ENCODE measurements at regions not wholly inside any gene's neighbourhood (a gene's known extent, or its start where the extent isn't known, plus 50 kb on each side); places are given as distances from the start of the nearest gene placed in this dataset.

DNA sequence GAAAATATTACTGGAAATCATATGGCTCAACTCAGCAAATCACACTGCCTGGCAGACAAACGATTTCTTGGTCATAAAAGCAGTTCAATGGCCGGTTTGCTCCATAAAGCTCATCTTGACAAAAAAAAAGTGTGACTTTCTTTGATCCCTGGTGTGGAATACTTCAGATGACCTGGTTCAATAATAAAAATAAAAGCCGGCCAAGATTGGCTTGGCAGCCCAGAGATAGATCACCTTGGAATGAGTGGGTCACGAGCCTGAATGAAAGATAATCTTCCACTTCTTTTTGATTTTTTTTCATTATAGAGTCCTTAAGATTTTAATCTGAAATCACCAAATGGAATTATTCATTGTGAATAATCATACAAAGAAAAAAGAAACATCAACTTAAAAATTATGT, 445.3 kb upstream of the CITED2 start:
- Histone ChIP-seq H3K9me2 (replicated peaks; ENCODE audit: insufficient read depth, low read length) (no peaks in the 10 kb centered on the region), H2AFZ (ENCODE audit: low read length) (no peak overlapping the region), H3K4me3 (ENCODE audit: low read length) (no peak overlapping the region), H3K9ac (ENCODE audit: low read length) (no peak overlapping the region), H3K36me3 (replicated peaks; ENCODE audit: insufficient read depth, low read length) (no peaks in the 10 kb centered on the region), H3F3A (ENCODE audit: insufficient read depth, low read length) (no peaks in the 10 kb centered on the region), H4K20me1 (ENCODE audit: insufficient read depth, low read length) (no peaks in the 10 kb centered on the region), H3K27ac (ENCODE audit: low read length) (no peak overlapping the region), H3K27me3 (replicated peaks; ENCODE audit: insufficient read depth, low read length) (no peaks in the 10 kb centered on the region), H3K9me3 (replicated peaks; ENCODE audit: insufficient read depth, low read length) (no peaks in the 10 kb centered on the region), H3K79me2 (ENCODE audit: low read length) (no peaks in the 10 kb centered on the region), H3K4me2 (ENCODE audit: low read depth, low read length) (no peak overlapping the region), H3K4me1 (ENCODE audit: low read length) (no peaks in the 10 kb centered on the region)
- no peak for DNase-seq
- TF ChIP-seq EZH2 (optimal IDR thresholded peaks at IDR 0.05; ENCODE audit: low read depth, low read length), result no peak
- TF ChIP-seq, protein P1, sequence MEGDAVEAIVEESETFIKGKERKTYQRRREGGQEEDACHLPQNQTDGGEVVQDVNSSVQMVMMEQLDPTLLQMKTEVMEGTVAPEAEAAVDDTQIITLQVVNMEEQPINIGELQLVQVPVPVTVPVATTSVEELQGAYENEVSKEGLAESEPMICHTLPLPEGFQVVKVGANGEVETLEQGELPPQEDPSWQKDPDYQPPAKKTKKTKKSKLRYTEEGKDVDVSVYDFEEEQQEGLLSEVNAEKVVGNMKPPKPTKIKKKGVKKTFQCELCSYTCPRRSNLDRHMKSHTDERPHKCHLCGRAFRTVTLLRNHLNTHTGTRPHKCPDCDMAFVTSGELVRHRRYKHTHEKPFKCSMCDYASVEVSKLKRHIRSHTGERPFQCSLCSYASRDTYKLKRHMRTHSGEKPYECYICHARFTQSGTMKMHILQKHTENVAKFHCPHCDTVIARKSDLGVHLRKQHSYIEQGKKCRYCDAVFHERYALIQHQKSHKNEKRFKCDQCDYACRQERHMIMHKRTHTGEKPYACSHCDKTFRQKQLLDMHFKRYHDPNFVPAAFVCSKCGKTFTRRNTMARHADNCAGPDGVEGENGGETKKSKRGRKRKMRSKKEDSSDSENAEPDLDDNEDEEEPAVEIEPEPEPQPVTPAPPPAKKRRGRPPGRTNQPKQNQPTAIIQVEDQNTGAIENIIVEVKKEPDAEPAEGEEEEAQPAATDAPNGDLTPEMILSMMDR (IDR thresholded peaks at IDR 0.05; ENCODE audit: low read length), result no peak
- TF ChIP-seq EZH2phosphoT487 (IDR thresholded peaks at IDR 0.05; ENCODE audit: low read length), result no peak

DNA sequence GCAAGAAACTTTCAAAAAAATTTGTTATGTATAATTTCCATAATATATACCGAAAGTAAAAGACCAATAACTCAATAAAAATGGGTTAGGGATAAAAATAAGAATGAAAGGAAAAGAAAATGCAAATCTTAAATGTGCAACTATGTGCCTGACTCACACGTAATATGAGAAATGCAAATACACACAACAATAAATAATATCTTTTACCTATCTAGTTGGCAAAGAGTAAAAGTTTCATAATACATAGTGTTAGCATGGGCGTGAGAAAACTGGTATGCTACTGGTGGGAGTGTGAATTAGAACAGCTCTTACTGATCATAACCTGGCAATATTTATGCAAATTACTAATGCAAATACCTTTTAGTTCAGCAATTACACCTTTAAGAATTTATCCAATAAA, 438.5 kb upstream of the CITED2 start:
- Histone ChIP-seq H3K36me3 (replicated peaks; ENCODE audit: insufficient read depth, low read length) (no peaks in the 10 kb centered on the region), H3K27ac (ENCODE audit: low read length) (no peak overlapping the region), H4K20me1 (ENCODE audit: insufficient read depth, low read length) (no peaks in the 10 kb centered on the region), H3K9ac (ENCODE audit: low read length) (no peak overlapping the region), H3K4me3 (ENCODE audit: low read length) (no peak overlapping the region), H2AFZ (ENCODE audit: low read length) (no peak overlapping the region), H3K79me2 (ENCODE audit: low read length) (no peaks in the 10 kb centered on the region), H3K9me3 (replicated peaks; ENCODE audit: insufficient read depth, low read length) (no peaks in the 10 kb centered on the region), H3K9me2 (replicated peaks; ENCODE audit: insufficient read depth, low read length) (0 out of 2 replicates have a peak, but pooled peaks cover 3% of the 10 kb centered on the region), H3K4me2 (ENCODE audit: low read depth, low read length) (no peak overlapping the region), H3F3A (ENCODE audit: insufficient read depth, low read length) (no peaks in the 10 kb centered on the region), H3K4me1 (ENCODE audit: low read length) (no peaks in the 10 kb centered on the region), H3K27me3 (replicated peaks; ENCODE audit: insufficient read depth, low read length) (no peaks in the 10 kb centered on the region)
- no peak for DNase-seq
- TF ChIP-seq, protein P1 (IDR thresholded peaks at IDR 0.05; ENCODE audit: low read length), result no peak
- TF ChIP-seq EZH2 (optimal IDR thresholded peaks at IDR 0.05; ENCODE audit: low read depth, low read length), result no peak
- TF ChIP-seq EZH2phosphoT487 (IDR thresholded peaks at IDR 0.05; ENCODE audit: low read length), result no peak

DNA sequence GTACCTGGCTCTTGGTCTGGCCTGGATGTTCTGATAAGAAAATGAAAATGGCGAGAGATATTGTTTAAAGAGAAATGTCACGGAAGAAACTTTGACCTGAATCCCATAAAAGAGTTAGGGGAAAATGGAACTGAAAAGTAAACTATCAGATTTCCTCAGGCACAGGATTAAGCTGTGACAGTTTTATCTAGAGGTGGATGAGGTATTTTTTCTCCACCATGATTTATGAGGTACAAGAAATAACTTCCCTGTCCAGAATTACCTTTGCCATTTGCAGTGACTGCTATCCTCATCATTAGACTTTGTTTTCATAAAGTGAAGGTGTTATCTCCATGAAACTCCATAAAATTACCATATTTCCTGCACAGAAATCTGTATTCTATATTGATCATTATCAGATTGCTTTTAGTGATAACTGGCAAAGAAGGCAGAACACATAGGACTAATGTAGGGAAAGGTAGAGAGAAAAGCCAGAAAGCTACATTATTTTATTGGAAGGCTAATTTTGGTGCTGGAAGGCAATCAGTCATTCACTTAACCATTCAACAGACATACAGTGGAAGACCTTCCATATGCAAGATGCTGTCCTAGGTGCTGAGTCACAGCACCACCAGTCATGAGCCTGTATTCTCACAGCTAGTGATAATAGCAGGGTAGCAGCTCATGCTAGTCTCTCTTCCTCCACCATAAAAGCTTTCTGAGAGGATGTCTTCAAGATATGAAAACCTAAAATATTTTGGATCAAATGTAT, 427.3 kb upstream of the CITED2 start:
- peaks cover 4% of the 10 kb centered on the region; the same call in 1 of the 2 replicates for H3F3A ChIP-seq (ENCODE audit: insufficient read depth, low read length)
- no peak overlapping the region for H3K9ac ChIP-seq (ENCODE audit: low read length)
- no peak overlapping the region for H2AFZ ChIP-seq (ENCODE audit: low read length)
- no peak for TF ChIP-seq EZH2phosphoT487 (IDR thresholded peaks at IDR 0.05; ENCODE audit: low read length)
- TF ChIP-seq EZH2 (optimal IDR thresholded peaks at IDR 0.05; ENCODE audit: low read depth, low read length), result no peak
- TF ChIP-seq, protein P1 (IDR thresholded peaks at IDR 0.05; ENCODE audit: low read length), result no peak
- no peaks in the 10 kb centered on the region for H3K36me3 ChIP-seq (replicated peaks; ENCODE audit: insufficient read depth, low read length)
- DNase-seq, result no peak
- H3K9me3 ChIP-seq (replicated peaks; ENCODE audit: insufficient read depth, low read length), result no peaks in the 10 kb centered on the region
- peaks cover 12% of the 10 kb centered on the region for H3K4me1 ChIP-seq (ENCODE audit: low read length)
- H3K27ac ChIP-seq (ENCODE audit: low read length), result no peak overlapping the region
- no peaks in the 10 kb centered on the region for H3K27me3 ChIP-seq (replicated peaks; ENCODE audit: insufficient read depth, low read length)
- no peaks in the 10 kb centered on the region for H4K20me1 ChIP-seq (ENCODE audit: insufficient read depth, low read length)
- H3K4me3 ChIP-seq (ENCODE audit: low read length), result no peak overlapping the region
- no peaks in the 10 kb centered on the region for H3K79me2 ChIP-seq (ENCODE audit: low read length)
- no peaks in the 10 kb centered on the region for H3K9me2 ChIP-seq (replicated peaks; ENCODE audit: insufficient read depth, low read length)
- no peak overlapping the region for H3K4me2 ChIP-seq (ENCODE audit: low read depth, low read length)
